NB4 (cell line): ENCODE measurements at regions not wholly inside any gene's neighbourhood (a gene's known extent, or its start where the extent isn't known, plus 50 kb on each side); places are given as distances from the start of the nearest gene placed in this dataset.

Experiments
- POLR2A ChIP-seq: IDR thresholded peaks from 2 replicates; pipeline ENCODE4 v1.6.1; 2011; ENCODE audit warnings: mild to moderate bottlenecking; ENCODE audit not compliant: insufficient read length; ENCODE audit errors: extremely low read depth
- TF ChIP-seq, protein P1 (sequence below): IDR thresholded peaks from one replicate; pipeline ENCODE4 v1.5.1; 2012; ENCODE audit warnings: low read depth, low read length
- TF ChIP-seq, protein P2 (sequence below): IDR thresholded peaks from 2 replicates; pipeline ENCODE4 v1.6.1; 2011; ENCODE audit warnings: low read depth, low read length

DNA sequence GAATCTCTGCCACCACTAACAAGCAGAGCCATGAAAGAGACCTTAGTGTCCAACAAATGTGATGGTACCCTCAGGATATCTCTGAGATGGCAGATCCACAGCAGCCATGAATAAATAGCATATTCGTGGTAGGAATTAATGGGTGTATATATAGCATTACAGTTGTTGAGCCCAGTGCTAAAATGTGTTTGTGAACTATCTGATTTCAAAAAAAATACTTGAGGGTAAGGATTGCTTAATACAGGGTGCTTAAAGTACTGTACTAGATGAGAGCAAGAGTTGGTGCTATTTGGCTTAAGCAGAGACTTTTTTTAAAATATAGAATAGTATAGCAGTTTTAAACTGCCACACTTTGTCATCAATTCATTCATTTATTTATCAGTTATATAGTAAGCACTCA is 101.5 kb upstream of the GALNT5 start:
- TF ChIP-seq, protein P1, sequence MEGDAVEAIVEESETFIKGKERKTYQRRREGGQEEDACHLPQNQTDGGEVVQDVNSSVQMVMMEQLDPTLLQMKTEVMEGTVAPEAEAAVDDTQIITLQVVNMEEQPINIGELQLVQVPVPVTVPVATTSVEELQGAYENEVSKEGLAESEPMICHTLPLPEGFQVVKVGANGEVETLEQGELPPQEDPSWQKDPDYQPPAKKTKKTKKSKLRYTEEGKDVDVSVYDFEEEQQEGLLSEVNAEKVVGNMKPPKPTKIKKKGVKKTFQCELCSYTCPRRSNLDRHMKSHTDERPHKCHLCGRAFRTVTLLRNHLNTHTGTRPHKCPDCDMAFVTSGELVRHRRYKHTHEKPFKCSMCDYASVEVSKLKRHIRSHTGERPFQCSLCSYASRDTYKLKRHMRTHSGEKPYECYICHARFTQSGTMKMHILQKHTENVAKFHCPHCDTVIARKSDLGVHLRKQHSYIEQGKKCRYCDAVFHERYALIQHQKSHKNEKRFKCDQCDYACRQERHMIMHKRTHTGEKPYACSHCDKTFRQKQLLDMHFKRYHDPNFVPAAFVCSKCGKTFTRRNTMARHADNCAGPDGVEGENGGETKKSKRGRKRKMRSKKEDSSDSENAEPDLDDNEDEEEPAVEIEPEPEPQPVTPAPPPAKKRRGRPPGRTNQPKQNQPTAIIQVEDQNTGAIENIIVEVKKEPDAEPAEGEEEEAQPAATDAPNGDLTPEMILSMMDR = no peak
- no peak for TF ChIP-seq POLR2A
- TF ChIP-seq, protein P2, sequence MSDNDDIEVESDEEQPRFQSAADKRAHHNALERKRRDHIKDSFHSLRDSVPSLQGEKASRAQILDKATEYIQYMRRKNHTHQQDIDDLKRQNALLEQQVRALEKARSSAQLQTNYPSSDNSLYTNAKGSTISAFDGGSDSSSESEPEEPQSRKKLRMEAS = no peak
